Mammary epithelial cell (primary cell): ENCODE measurements at regions not wholly inside any gene's neighbourhood (a gene's known extent, or its start where the extent isn't known, plus 50 kb on each side); places are given as distances from the start of the nearest gene placed in this dataset.

Experiments
- CTCF ChIP-seq, 2 donors: IDR thresholded peaks in 1 of 2; conservative IDR thresholded peaks in 1 of 2; 2 replicates each; pipeline ENCODE4 v1.5.1; 2011 to 2012; ENCODE audit warnings: inconsistent platforms in 2 of 2, low read length in 2 of 2, mild to moderate bottlenecking in 2 of 2, control low read depth in 1 of 2, low read depth in 1 of 2; ENCODE audit not compliant: insufficient read depth in 1 of 2; ENCODE audit errors: extremely low read depth in 1 of 2
- EZH2 ChIP-seq: IDR thresholded peaks from 2 replicates; pipeline ENCODE4 v1.6.1; 2012; ENCODE audit warnings: low read length, inconsistent platforms, borderline replicate concordance

GRCh38 chr16:16985707-16986106 lies 485.1 kb downstream of the XYLT1 start:
- TF ChIP-seq CTCF (conservative IDR thresholded peaks at IDR 0.05 in 1 of 2, IDR thresholded peaks at IDR 0.05 in 1 of 2; ENCODE audit: extremely low read depth in 1 of 2, insufficient read depth in 1 of 2, low read depth in 1 of 2, low read length in 2 of 2) (no peak), EZH2 (no peak)
